ENCODE measurements at regions not wholly inside any gene's neighbourhood (a gene's known extent, or its start where the extent isn't known, plus 50 kb on each side); places are given as distances from the start of the nearest gene placed in this dataset.

DNA sequence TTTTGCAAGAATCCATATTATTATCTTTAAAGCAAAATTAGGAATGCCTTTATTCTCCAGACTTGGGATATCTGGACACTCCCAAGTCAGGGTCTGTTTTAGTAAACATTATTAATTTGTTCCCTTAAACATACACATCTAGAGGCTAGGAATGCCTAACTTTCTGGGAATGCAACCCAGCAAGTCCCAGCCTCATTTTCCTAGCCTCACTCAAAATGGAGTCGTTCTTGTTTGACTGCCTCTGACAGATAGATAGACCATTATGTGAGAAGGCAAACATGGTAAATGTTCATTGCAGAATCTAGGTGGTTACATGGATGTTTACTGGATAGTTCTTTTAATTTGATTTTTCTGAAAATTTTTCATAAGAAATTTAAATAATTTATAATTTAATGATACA is 54.7 kb upstream of the FOXN2 start:
- ChIA-PET RAD21 (ENCODE audit: low non-redundant PET in 1 of 2, low total read pairs in 2 of 2, uncharacterized antibody in 2 of 2, unreplicated experiment in 2 of 2) (no interaction called here), POLR2A (no interaction called here), CTCF (no interaction called here)
- no peak overlapping the region for H3K27ac ChIP-seq (ENCODE audit: low read depth, low read length)
- no peak overlapping the region for H3K9ac ChIP-seq (ENCODE audit: low read length)
- H3K79me2 ChIP-seq (ENCODE audit: insufficient read depth, low read length): no peaks in the 10 kb centered on the region
- H3K36me3 ChIP-seq (ENCODE audit: control insufficient read depth in 1 of 2, insufficient read depth in 2 of 2, low read length in 2 of 2): no peaks in the 10 kb centered on the region
- no TSS peak for BruUV-seq (replicated peaks)
- H4K20me1 ChIP-seq (ENCODE audit: insufficient read depth): no peaks in the 10 kb centered on the region
- TF ChIP-seq FOSL1 (IDR thresholded peaks at IDR 0.05; ENCODE audit: low read depth) (no peak), EGR1 (IDR thresholded peaks at IDR 0.05; ENCODE audit: low read depth) (no peak), SRF (IDR thresholded peaks at IDR 0.05; ENCODE audit: low read depth) (no peak), JUND (IDR thresholded peaks at IDR 0.05) (no peak), ZNF274 (IDR thresholded peaks at IDR 0.05; ENCODE audit: low read depth, low read length) (no peak), POLR2A (IDR thresholded peaks at IDR 0.05; ENCODE audit: borderline replicate concordance, extremely low read depth, insufficient read depth, insufficient read length) (no peak)
- TF ChIP-seq, protein P1, sequence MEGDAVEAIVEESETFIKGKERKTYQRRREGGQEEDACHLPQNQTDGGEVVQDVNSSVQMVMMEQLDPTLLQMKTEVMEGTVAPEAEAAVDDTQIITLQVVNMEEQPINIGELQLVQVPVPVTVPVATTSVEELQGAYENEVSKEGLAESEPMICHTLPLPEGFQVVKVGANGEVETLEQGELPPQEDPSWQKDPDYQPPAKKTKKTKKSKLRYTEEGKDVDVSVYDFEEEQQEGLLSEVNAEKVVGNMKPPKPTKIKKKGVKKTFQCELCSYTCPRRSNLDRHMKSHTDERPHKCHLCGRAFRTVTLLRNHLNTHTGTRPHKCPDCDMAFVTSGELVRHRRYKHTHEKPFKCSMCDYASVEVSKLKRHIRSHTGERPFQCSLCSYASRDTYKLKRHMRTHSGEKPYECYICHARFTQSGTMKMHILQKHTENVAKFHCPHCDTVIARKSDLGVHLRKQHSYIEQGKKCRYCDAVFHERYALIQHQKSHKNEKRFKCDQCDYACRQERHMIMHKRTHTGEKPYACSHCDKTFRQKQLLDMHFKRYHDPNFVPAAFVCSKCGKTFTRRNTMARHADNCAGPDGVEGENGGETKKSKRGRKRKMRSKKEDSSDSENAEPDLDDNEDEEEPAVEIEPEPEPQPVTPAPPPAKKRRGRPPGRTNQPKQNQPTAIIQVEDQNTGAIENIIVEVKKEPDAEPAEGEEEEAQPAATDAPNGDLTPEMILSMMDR (IDR thresholded peaks at IDR 0.05 in 2 of 3, conservative IDR thresholded peaks at IDR 0.05 in 1 of 3; ENCODE audit: borderline replicate concordance in 1 of 3, insufficient read depth in 1 of 3, low read depth in 2 of 3, low read length in 2 of 3): no peak
- ATAC-seq: no peak
- no peaks in the 10 kb centered on the region for H3K9me2 ChIP-seq (ENCODE audit: insufficient read depth)
- H3K4me3 ChIP-seq (replicated peaks in 1 of 2; ENCODE audit: low read depth in 1 of 2, low read length in 2 of 2): no peak overlapping the region
- no peak overlapping the region for H3K4me2 ChIP-seq (ENCODE audit: low read length)
- intact Hi-C loops (cut with micrococcal nuclease): no loop called here
- DNase-seq (ENCODE audit: low read depth, low spot score): no peak
- no peaks in the 10 kb centered on the region for H3K9me3 ChIP-seq (ENCODE audit: control insufficient read depth in 1 of 2, insufficient read depth in 1 of 2, low read depth in 1 of 2, low read length in 2 of 2)
- no peaks in the 10 kb centered on the region for H3K27me3 ChIP-seq (ENCODE audit: insufficient read depth, low read length)
- no peak overlapping the region for H2AFZ ChIP-seq (ENCODE audit: low read depth, low read length, poor library complexity, severe bottlenecking)
- H3K4me1 ChIP-seq (ENCODE audit: control insufficient read depth in 1 of 2, insufficient read depth in 2 of 2, low read length in 2 of 2): no peaks in the 10 kb centered on the region

DNA sequence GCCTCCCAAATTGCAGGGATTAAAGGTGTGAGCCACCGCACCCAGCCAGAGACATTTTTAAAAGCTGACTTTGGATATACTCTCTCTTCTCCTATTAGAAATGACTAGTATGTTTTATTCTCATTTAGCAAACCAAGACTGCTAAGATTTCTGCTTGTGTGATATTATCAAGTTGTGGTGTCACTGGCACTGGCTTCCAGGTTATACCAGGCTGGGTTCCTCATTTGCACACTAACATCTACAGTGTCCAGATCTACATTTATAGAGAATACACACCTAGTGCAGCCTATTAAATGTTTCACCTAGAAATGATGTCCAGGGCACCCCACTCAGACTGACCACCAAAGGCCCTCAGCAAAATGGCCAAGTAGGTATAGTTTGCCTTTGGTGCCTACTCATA is 49.9 kb upstream of the FOXN2 start:
- ChIA-PET POLR2A (no interaction called here), CTCF (no interaction called here), RAD21 (ENCODE audit: low non-redundant PET in 1 of 2, low total read pairs in 2 of 2, uncharacterized antibody in 2 of 2, unreplicated experiment in 2 of 2) (no interaction called here)
- no peak overlapping the region for H3K4me2 ChIP-seq (ENCODE audit: low read length)
- H3K4me1 ChIP-seq (ENCODE audit: control insufficient read depth in 1 of 2, insufficient read depth in 2 of 2, low read length in 2 of 2): no peaks in the 10 kb centered on the region
- ATAC-seq: no peak
- no peaks in the 10 kb centered on the region for H4K20me1 ChIP-seq (ENCODE audit: insufficient read depth)
- 0 out of 2 replicates have a peak, but pooled peaks cover 5% of the 10 kb centered on the region for H3K9me2 ChIP-seq (ENCODE audit: insufficient read depth)
- no peaks in the 10 kb centered on the region for H3K36me3 ChIP-seq (ENCODE audit: control insufficient read depth in 1 of 2, insufficient read depth in 2 of 2, low read length in 2 of 2)
- H3K9me3 ChIP-seq (ENCODE audit: control insufficient read depth in 1 of 2, insufficient read depth in 1 of 2, low read depth in 1 of 2, low read length in 2 of 2): no peaks in the 10 kb centered on the region
- no TSS peak for BruUV-seq (replicated peaks)
- DNase-seq (ENCODE audit: low read depth, low spot score): no peak
- H3K4me3 ChIP-seq (replicated peaks in 1 of 2; ENCODE audit: low read depth in 1 of 2, low read length in 2 of 2): no peak overlapping the region
- H3K27ac ChIP-seq (ENCODE audit: low read depth, low read length): no peak overlapping the region
- no peak overlapping the region for H3K9ac ChIP-seq (ENCODE audit: low read length)
- H3K27me3 ChIP-seq (ENCODE audit: insufficient read depth, low read length): no peaks in the 10 kb centered on the region
- H3K79me2 ChIP-seq (ENCODE audit: insufficient read depth, low read length): no peaks in the 10 kb centered on the region
- intact Hi-C loops (cut with micrococcal nuclease): no loop called here
- H2AFZ ChIP-seq (ENCODE audit: low read depth, low read length, poor library complexity, severe bottlenecking): no peak overlapping the region
- TF ChIP-seq, protein P2, sequence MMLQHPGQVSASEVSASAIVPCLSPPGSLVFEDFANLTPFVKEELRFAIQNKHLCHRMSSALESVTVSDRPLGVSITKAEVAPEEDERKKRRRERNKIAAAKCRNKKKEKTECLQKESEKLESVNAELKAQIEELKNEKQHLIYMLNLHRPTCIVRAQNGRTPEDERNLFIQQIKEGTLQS (IDR thresholded peaks at IDR 0.05): no peak
- TF ChIP-seq, protein P3, sequence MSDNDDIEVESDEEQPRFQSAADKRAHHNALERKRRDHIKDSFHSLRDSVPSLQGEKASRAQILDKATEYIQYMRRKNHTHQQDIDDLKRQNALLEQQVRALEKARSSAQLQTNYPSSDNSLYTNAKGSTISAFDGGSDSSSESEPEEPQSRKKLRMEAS (IDR thresholded peaks at IDR 0.05): no peak
- TF ChIP-seq CBX3 (IDR thresholded peaks at IDR 0.05; ENCODE audit: low read depth) (no peak), CEBPB (IDR thresholded peaks at IDR 0.05; ENCODE audit: low read depth) (no peak), RAD21 (IDR thresholded peaks at IDR 0.05; ENCODE audit: low read depth) (no peak), ZFX (IDR thresholded peaks at IDR 0.05) (no peak), ELF1 (IDR thresholded peaks at IDR 0.05; ENCODE audit: borderline replicate concordance, low read depth) (no peak), POLR2A (IDR thresholded peaks at IDR 0.05; ENCODE audit: borderline replicate concordance, extremely low read depth, insufficient read depth, insufficient read length) (no peak), SRF (IDR thresholded peaks at IDR 0.05; ENCODE audit: low read depth) (no peak)
- TF ChIP-seq, protein P4, sequence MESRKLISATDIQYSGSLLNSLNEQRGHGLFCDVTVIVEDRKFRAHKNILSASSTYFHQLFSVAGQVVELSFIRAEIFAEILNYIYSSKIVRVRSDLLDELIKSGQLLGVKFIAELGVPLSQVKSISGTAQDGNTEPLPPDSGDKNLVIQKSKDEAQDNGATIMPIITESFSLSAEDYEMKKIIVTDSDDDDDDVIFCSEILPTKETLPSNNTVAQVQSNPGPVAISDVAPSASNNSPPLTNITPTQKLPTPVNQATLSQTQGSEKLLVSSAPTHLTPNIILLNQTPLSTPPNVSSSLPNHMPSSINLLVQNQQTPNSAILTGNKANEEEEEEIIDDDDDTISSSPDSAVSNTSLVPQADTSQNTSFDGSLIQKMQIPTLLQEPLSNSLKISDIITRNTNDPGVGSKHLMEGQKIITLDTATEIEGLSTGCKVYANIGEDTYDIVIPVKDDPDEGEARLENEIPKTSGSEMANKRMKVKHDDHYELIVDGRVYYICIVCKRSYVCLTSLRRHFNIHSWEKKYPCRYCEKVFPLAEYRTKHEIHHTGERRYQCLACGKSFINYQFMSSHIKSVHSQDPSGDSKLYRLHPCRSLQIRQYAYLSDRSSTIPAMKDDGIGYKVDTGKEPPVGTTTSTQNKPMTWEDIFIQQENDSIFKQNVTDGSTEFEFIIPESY (IDR thresholded peaks at IDR 0.05; ENCODE audit: extremely low read depth, insufficient replicate concordance, low read length): no peak
